OCI-LY7 (cell line): ENCODE measurements at regions not wholly inside any gene's neighbourhood (a gene's known extent, or its start where the extent isn't known, plus 50 kb on each side); places are given as distances from the start of the nearest gene placed in this dataset.

ENCODE experiments used
- BruUV-seq: library from RNA; stranded (reverse); fragments of 400-500 nt; replicated peaks from 2 replicates; lab custom pipeline; 2021; lab: Mats Ljungman, UMichigan
- CTCF ChIA-PET: fragments of 300-600 bp; sonication (Branson Sonifier 250); formaldehyde crosslinking; loops from one replicate; lab custom pipeline; 2022; ENCODE audit warnings: antibody characterized with exemption; ENCODE audit not compliant: unreplicated experiment; lab: Charles Lee
- POLR2A ChIA-PET: fragments of 300-600 bp; sonication (Branson Sonifier 250); formaldehyde crosslinking; loops from one replicate; lab custom pipeline; 2022; ENCODE audit warnings: antibody characterized with exemption; lab: Charles Lee
- DNase-seq: peaks from one replicate; pipeline ENCODE4 v3.0.0-alpha.2; 2015; ENCODE audit warnings: low spot score
- H2AFZ ChIP-seq: fragments of 200-600 bp; sonication (generic), shearing (Covaris generic); 2 replicates; pipeline ENCODE4 v1.6.1; 2014; ENCODE audit warnings: mild to moderate bottlenecking, antibody characterized with exemption, low read length, moderate library complexity
- H3K27ac ChIP-seq: fragments of 200-600 bp; sonication (generic); 2 replicates; pipeline ENCODE4 v1.5.1; 2014; ENCODE audit warnings: mixed run types, low read depth, mild to moderate bottlenecking, moderate library complexity, low read length, inconsistent platforms; ENCODE audit not compliant: poor library complexity, severe bottlenecking
- H3K36me3 ChIP-seq: fragments of 200-600 bp; sonication (generic); 2 replicates; pipeline ENCODE4 v1.6.1; 2014; ENCODE audit warnings: mild to moderate bottlenecking, antibody characterized with exemption, low read length, moderate library complexity, mixed read lengths; ENCODE audit not compliant: insufficient read depth
- H3K4me1 ChIP-seq: fragments of 200-600 bp; sonication (generic); 2 replicates; pipeline ENCODE4 v1.5.1; 2014; ENCODE audit warnings: mild to moderate bottlenecking, low read length; ENCODE audit not compliant: insufficient read depth, poor library complexity, severe bottlenecking
- H3K4me2 ChIP-seq: fragments of 200-600 bp; sonication (generic); 2 replicates; pipeline ENCODE4 v1.6.1; 2014; ENCODE audit warnings: mild to moderate bottlenecking, low read length
- H3K4me3 ChIP-seq: fragments of 200-600 bp; sonication (generic); 2 replicates; pipeline ENCODE4 v1.5.1; 2014; ENCODE audit warnings: mild to moderate bottlenecking, low read depth, low read length; ENCODE audit not compliant: poor library complexity, severe bottlenecking
- H3K79me2 ChIP-seq: fragments of 200-600 bp; sonication (generic); 2 replicates; pipeline ENCODE4 v1.6.1; 2016; ENCODE audit warnings: low read depth, mild to moderate bottlenecking, low read length, moderate library complexity, mixed read lengths; ENCODE audit not compliant: insufficient read depth
- H3K9me2 ChIP-seq: fragments of 200-600 bp; sonication (generic); 2 replicates; pipeline ENCODE4 v1.6.1; 2016; ENCODE audit warnings: mild to moderate bottlenecking, low read length, mixed read lengths; ENCODE audit not compliant: insufficient read depth
- H3K9me3 ChIP-seq: fragments of 200-600 bp; sonication (generic); 2 replicates; pipeline ENCODE4 v1.6.1; 2014; ENCODE audit warnings: mild to moderate bottlenecking, mixed run types, low read length, mixed read lengths
- H4K20me1 ChIP-seq: fragments of 200-600 bp; sonication (generic); 2 replicates; pipeline ENCODE4 v1.6.1; 2014; ENCODE audit warnings: mild to moderate bottlenecking, antibody characterized with exemption, low read length, moderate library complexity, mixed read lengths; ENCODE audit not compliant: insufficient read depth
- CTCF ChIP-seq: fragments of 200-600 bp; sonication (generic); conservative IDR thresholded peaks from 2 replicates; pipeline ENCODE4 v1.5.1; 2014; ENCODE audit warnings: mild to moderate bottlenecking, antibody characterized with exemption, low read length, moderate library complexity, mixed read lengths
- EZH2phosphoT487 ChIP-seq: fragments of 200-600 bp; sonication (generic); IDR thresholded peaks from 2 replicates; pipeline ENCODE4 v1.6.1; 2018; ENCODE audit warnings: low read depth, borderline replicate concordance, mild to moderate bottlenecking, mixed run types, antibody characterized with exemption, low read length, moderate library complexity, mixed read lengths
- intact Hi-C: fragments of 100-400 bp; cut with micrococcal nuclease; formaldehyde crosslinking; loops from one replicate; pipeline ENCODE4 v1.10.0; 2022; ENCODE audit not compliant: unreplicated experiment

GRCh38 chr2:120660056-120660694 is 75.5 kb upstream of the GLI2 start:
- no peaks in the 10 kb centered on the region for H3K9me3 ChIP-seq
- no peaks in the 10 kb centered on the region for H3K4me1 ChIP-seq
- H3K4me2 ChIP-seq: no peak overlapping the region
- H3K27ac ChIP-seq: no peak overlapping the region
- DNase-seq: no peak
- no peaks in the 10 kb centered on the region for H3K36me3 ChIP-seq
- no peak for TF ChIP-seq EZH2phosphoT487
- no peak for TF ChIP-seq CTCF
- intact Hi-C loops: no loop called here
- CTCF ChIA-PET: no interaction called here
- H3K79me2 ChIP-seq: no peaks in the 10 kb centered on the region
- H3K4me3 ChIP-seq: no peak overlapping the region
- BruUV-seq: no TSS peak
- no peak overlapping the region for H2AFZ ChIP-seq
- H4K20me1 ChIP-seq: no peaks in the 10 kb centered on the region
- no peaks in the 10 kb centered on the region for H3K9me2 ChIP-seq
- POLR2A ChIA-PET: interaction anchor here (1.1 kb wide), 1 partner anchor 19 kb away, joined by 3 read pairs; no protein-coding TSS in a partner anchor

- H3K79me2 ChIP-seq: no peaks in the 10 kb centered on the region
- no peak overlapping the region for H3K4me2 ChIP-seq
- H2AFZ ChIP-seq: no peak overlapping the region
- DNase-seq: no peak
- H4K20me1 ChIP-seq: no peaks in the 10 kb centered on the region
- H3K27ac ChIP-seq: no peak overlapping the region
- no peaks in the 10 kb centered on the region for H3K4me1 ChIP-seq
- POLR2A ChIA-PET: no interaction called here
- no peaks in the 10 kb centered on the region for H3K9me2 ChIP-seq
- peaks cover under 1% of the 10 kb centered on the region; the same call in 1 of the 2 replicates for H3K9me3 ChIP-seq
- TF ChIP-seq CTCF (no peak), EZH2phosphoT487 (no peak)
- H3K4me3 ChIP-seq: no peak overlapping the region
- no TSS peak for BruUV-seq
- intact Hi-C loops: no loop called here
- CTCF ChIA-PET: no interaction called here
- H3K36me3 ChIP-seq: no peaks in the 10 kb centered on the region
These were observed 74.8 kb upstream of the GLI2 start for GRCh38 chr2:120660771-120661459.

- H3K4me1 ChIP-seq: no peaks in the 10 kb centered on the region
- H3K4me2 ChIP-seq: no peak overlapping the region
- intact Hi-C loops: no loop called here
- no peaks in the 10 kb centered on the region for H3K79me2 ChIP-seq
- BruUV-seq: no TSS peak
- H2AFZ ChIP-seq: no peak overlapping the region
- H3K9me3 ChIP-seq: peaks cover 7% of the 10 kb centered on the region; the same call in 1 of the 2 replicates
- no peak for TF ChIP-seq EZH2phosphoT487
- no peak for TF ChIP-seq CTCF
- H3K27ac ChIP-seq: no peak overlapping the region
- H3K4me3 ChIP-seq: no peak overlapping the region
- CTCF ChIA-PET: no interaction called here
- no peaks in the 10 kb centered on the region for H3K36me3 ChIP-seq
- no peaks in the 10 kb centered on the region for H3K9me2 ChIP-seq
- POLR2A ChIA-PET: no interaction called here
- no peak for DNase-seq
- H4K20me1 ChIP-seq: no peaks in the 10 kb centered on the region
These were observed 74.1 kb upstream of the GLI2 start for GRCh38 chr2:120661551-120661950.
